ENCODE measurements at regions not wholly inside any gene's neighbourhood (a gene's known extent, or its start where the extent isn't known, plus 50 kb on each side); places are given as distances from the start of the nearest gene placed in this dataset.
"Not testable (repeated sequence)": the region's sequence is repeated elsewhere in the genome, so short reads cannot be mapped to it uniquely, and the experiment has no call there.

GRCh38 chr16:61024180-61024900 is 1011.9 kb downstream of the CDH8 start:
- DNase-seq, result no peak
- no peak for TF ChIP-seq POLR2A (IDR thresholded peaks at IDR 0.05; ENCODE audit: low read length)
- TF ChIP-seq GATA1 (IDR thresholded peaks at IDR 0.05; ENCODE audit: low read depth, low read length), result no peak

GRCh38 chr16:61014869-61015268 is 1021.4 kb downstream of the CDH8 start:
- no peak for DNase-seq
- TF ChIP-seq GATA1 (IDR thresholded peaks at IDR 0.05; ENCODE audit: low read depth, low read length) (no peak), POLR2A (IDR thresholded peaks at IDR 0.05; ENCODE audit: low read length) (no peak)

- DNase-seq, result no peak
- TF ChIP-seq POLR2A (IDR thresholded peaks at IDR 0.05; ENCODE audit: low read length) (no peak), GATA1 (IDR thresholded peaks at IDR 0.05; ENCODE audit: low read depth, low read length) (no peak)
Measured at GRCh38 chr16:61007694-61008093, 1028.5 kb downstream of the CDH8 start.

- TF ChIP-seq POLR2A (IDR thresholded peaks at IDR 0.05; ENCODE audit: low read length), result no peak
- TF ChIP-seq GATA1 (IDR thresholded peaks at IDR 0.05; ENCODE audit: low read depth, low read length), result no peak
Measured at GRCh38 chr16:61005952-61006351, 1030.3 kb downstream of the CDH8 start.

GRCh38 chr16:61002479-61003204 is 1033.6 kb downstream of the CDH8 start:
- TF ChIP-seq GATA1 (IDR thresholded peaks at IDR 0.05; ENCODE audit: low read depth, low read length) (no peak), POLR2A (IDR thresholded peaks at IDR 0.05; ENCODE audit: low read length) (no peak)
- DNase-seq, result no peak

More at GRCh38 chr16:61005952-61006351, 1030.3 kb downstream of the CDH8 start:
- DNase-seq, result no peak

GRCh38 chr16:60991886-60992285 is 1044.4 kb downstream of the CDH8 start:
- no peak for DNase-seq
- TF ChIP-seq POLR2A (IDR thresholded peaks at IDR 0.05; ENCODE audit: low read length) (no peak), GATA1 (IDR thresholded peaks at IDR 0.05; ENCODE audit: low read depth, low read length) (no peak)

GRCh38 chr16:60989592-60989991 is 1046.6 kb downstream of the CDH8 start:
- no peak for DNase-seq
- no peak for TF ChIP-seq GATA1 (IDR thresholded peaks at IDR 0.05; ENCODE audit: low read depth, low read length)
- no peak for TF ChIP-seq POLR2A (IDR thresholded peaks at IDR 0.05; ENCODE audit: low read length)

- DNase-seq, result no peak
- TF ChIP-seq GATA1 (IDR thresholded peaks at IDR 0.05; ENCODE audit: low read depth, low read length) (no peak), POLR2A (IDR thresholded peaks at IDR 0.05; ENCODE audit: low read length) (no peak)
Measured at GRCh38 chr16:60979119-60979518, 1057.1 kb downstream of the CDH8 start.

- no peak for DNase-seq
- TF ChIP-seq GATA1 (IDR thresholded peaks at IDR 0.05; ENCODE audit: low read depth, low read length) (no peak), POLR2A (IDR thresholded peaks at IDR 0.05; ENCODE audit: low read length) (no peak)
Measured at GRCh38 chr16:60949800-60950199, 1086.4 kb downstream of the CDH8 start.

GRCh38 chr16:60945225-60945624 is 1091.0 kb downstream of the CDH8 start:
- TF ChIP-seq GATA1 (IDR thresholded peaks at IDR 0.05; ENCODE audit: low read depth, low read length), result no peak
- TF ChIP-seq POLR2A (IDR thresholded peaks at IDR 0.05; ENCODE audit: low read length), result no peak
- peak in 1 of 2 experiments; percentile 2 for DNase-seq

GRCh38 chr16:60936189-60936588 is 1100.0 kb downstream of the CDH8 start:
- DNase-seq, result not testable (repeated sequence)

- DNase-seq, result no peak
- TF ChIP-seq GATA1 (IDR thresholded peaks at IDR 0.05; ENCODE audit: low read depth, low read length), result no peak
- TF ChIP-seq POLR2A (IDR thresholded peaks at IDR 0.05; ENCODE audit: low read length), result no peak
Measured at GRCh38 chr16:60932600-60932999, 1103.6 kb downstream of the CDH8 start.

GRCh38 chr16:60930291-60930690 is 1105.9 kb downstream of the CDH8 start:
- DNase-seq, result no peak
- no peak for TF ChIP-seq GATA1 (IDR thresholded peaks at IDR 0.05; ENCODE audit: low read depth, low read length)
- TF ChIP-seq POLR2A (IDR thresholded peaks at IDR 0.05; ENCODE audit: low read length), result no peak

- TF ChIP-seq POLR2A (IDR thresholded peaks at IDR 0.05; ENCODE audit: low read length) (no peak), GATA1 (IDR thresholded peaks at IDR 0.05; ENCODE audit: low read depth, low read length) (no peak)
- DNase-seq, result no peak
Measured at GRCh38 chr16:60922920-60923319, 1113.3 kb downstream of the CDH8 start.

GRCh38 chr16:60914334-60914733 is 1121.9 kb downstream of the CDH8 start:
- DNase-seq, result no peak
- no peak for TF ChIP-seq GATA1 (IDR thresholded peaks at IDR 0.05; ENCODE audit: low read depth, low read length)
- TF ChIP-seq POLR2A (IDR thresholded peaks at IDR 0.05; ENCODE audit: low read length), result no peak
